ENCODE measurements at regions not wholly inside any gene's neighbourhood (a gene's known extent, or its start where the extent isn't known, plus 50 kb on each side); places are given as distances from the start of the nearest gene placed in this dataset. TPM values are rescaled to one million over a fixed set of nuclear protein-coding genes. Genes with fewer than 3 reads are reported as not detected.
"Not testable (repeated sequence)": the region's sequence is repeated elsewhere in the genome, so short reads cannot be mapped to it uniquely, and the experiment has no call there.

GRCh38 chr15:32276200-32276830, 126.8 kb downstream of the GOLGA8K start:
- DNase-seq; H3K36me3 ChIP-seq; H3K4me3 ChIP-seq; H3K9me3 ChIP-seq; intact Hi-C loops (cut with DNase I); H3K4me1 ChIP-seq (ENCODE audit: insufficient read depth); H3K27ac ChIP-seq; H3K27me3 ChIP-seq: not testable (repeated sequence)
- no CpG with 5 or more reads among the region's 21 CpGs for WGBS, 3 donors

DNA sequence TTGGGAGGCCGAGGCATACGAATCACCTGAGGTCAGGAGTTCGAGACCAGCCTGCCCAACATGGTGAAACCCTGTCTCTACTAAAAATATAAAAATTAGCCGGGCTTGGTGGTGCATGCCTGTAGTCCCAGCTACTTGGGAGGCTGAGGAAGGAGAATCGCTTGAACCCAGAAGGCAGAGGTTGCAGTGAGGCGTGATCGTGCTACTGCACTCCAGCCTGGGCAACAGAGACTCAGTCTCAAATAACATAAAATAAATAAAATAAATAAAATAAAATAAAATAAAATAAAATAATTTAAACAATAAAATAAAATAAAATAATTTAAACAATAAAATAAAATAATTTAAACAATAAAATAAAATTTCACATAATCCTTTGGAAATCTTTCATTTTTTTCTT, 149.1 kb downstream of the GOLGA8K start:
- H3K27ac ChIP-seq; H3K9me3 ChIP-seq; H3K4me1 ChIP-seq (ENCODE audit: insufficient read depth); H3K4me3 ChIP-seq; H3K36me3 ChIP-seq; H3K27me3 ChIP-seq; intact Hi-C loops (cut with DNase I); DNase-seq: not testable (repeated sequence)
- 87 to 100% (median 88%) methylated on average over 2 to 4 of the region's 7 CpGs for WGBS, 3 donors

GRCh38 chr15:32249207-32249606, 153.9 kb downstream of the GOLGA8K start:
- H3K36me3 ChIP-seq; DNase-seq; H3K4me1 ChIP-seq (ENCODE audit: insufficient read depth); H3K27ac ChIP-seq; H3K27me3 ChIP-seq; H3K4me3 ChIP-seq; intact Hi-C loops (cut with DNase I); H3K9me3 ChIP-seq: not testable (repeated sequence)
- WGBS, 3 donors: 100% methylated on average over 1 of the region's 1 CpG; no CpG with 5 or more reads in 1 of the 3 donors

DNA sequence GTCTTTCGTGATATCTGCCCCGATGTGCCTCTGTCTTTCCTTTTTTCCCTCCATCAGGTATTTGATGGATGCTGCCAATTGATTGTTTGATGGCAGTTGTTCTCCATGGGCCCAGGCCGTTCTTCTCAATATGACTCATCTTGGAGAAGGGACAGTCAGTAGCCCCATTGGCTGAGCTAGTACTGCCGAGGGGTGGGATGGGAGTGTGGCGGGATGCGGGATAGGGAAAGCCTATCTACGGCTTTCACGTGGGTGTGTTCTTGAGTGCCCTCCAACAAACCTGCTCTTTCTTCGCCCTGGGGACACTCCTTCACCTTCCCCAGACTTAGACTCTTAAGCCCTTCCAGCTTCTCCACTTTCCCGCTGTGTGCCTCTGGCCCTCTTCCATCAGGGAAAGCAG, 159.4 kb downstream of the GOLGA8K start:
- WGBS, 3 donors: no CpG with 5 or more reads among the region's 10 CpGs
- H3K4me1 ChIP-seq (ENCODE audit: insufficient read depth); H3K27ac ChIP-seq; DNase-seq; H3K9me3 ChIP-seq; H3K36me3 ChIP-seq; H3K27me3 ChIP-seq; intact Hi-C loops (cut with DNase I); H3K4me3 ChIP-seq: not testable (repeated sequence)

DNA sequence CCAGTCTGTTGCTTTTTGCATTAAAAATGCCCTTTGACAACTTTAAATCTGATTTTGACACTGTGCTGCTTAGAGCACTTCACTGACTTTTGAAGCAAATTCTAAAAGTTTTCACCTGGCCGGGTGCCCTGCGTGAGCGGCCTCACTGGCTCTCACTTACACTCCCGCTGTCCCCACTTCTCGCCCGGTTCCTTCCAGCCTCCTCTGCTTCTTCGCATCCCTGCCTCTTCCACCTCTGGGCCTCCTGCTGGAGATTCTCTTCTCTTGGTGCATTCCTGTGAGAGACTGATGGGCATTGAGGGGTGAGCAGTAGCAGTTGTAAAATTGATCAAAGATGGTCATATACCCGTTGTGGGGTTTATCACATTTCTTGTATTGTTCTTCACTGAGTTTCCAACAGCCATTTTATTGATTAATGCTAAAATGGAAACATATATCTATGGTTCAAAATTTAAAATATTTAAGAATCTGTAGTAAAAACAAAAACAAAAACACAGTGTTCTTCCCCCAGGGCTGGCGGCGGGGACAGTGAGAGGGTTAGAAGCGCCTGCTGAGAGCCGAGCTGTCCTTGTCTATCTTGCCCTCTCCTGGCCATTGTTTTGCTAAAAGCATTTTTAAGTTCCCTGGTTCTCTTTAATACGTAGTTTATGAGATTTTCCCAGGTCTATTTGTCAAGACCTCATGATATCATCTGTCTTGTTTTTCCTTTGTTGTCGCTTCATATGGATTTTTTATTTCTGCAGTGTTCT, 160.1 kb downstream of the GOLGA8K start:
- H3K9me3 ChIP-seq; H3K4me3 ChIP-seq; H3K27ac ChIP-seq; H3K27me3 ChIP-seq; intact Hi-C loops (cut with DNase I); H3K4me1 ChIP-seq (ENCODE audit: insufficient read depth); H3K36me3 ChIP-seq; DNase-seq: not testable (repeated sequence)
- 92 to 93% (median 93%) methylated on average over 7 of the region's 14 CpGs for WGBS, 3 donors

GRCh38 chr15:32227410-32228114, 175.5 kb downstream of the GOLGA8K start:
- H3K27ac ChIP-seq; H3K36me3 ChIP-seq; intact Hi-C loops (cut with DNase I); H3K9me3 ChIP-seq; H3K4me3 ChIP-seq; DNase-seq; H3K27me3 ChIP-seq; H3K4me1 ChIP-seq (ENCODE audit: insufficient read depth): not testable (repeated sequence)
- 60 to 96% methylated on average over 1 to 2 of the region's 2 CpGs; no CpG with 5 or more reads in 1 of the 3 donors for WGBS, 3 donors

- no peaks in the 10 kb centered on the region for H3K27me3 ChIP-seq
- intact Hi-C loops (cut with DNase I): no loop called here
- H3K36me3 ChIP-seq: no peaks in the 10 kb centered on the region
- TF ChIP-seq POLR2A (IDR thresholded peaks at IDR 0.05): no peak
- TF ChIP-seq, protein P1, sequence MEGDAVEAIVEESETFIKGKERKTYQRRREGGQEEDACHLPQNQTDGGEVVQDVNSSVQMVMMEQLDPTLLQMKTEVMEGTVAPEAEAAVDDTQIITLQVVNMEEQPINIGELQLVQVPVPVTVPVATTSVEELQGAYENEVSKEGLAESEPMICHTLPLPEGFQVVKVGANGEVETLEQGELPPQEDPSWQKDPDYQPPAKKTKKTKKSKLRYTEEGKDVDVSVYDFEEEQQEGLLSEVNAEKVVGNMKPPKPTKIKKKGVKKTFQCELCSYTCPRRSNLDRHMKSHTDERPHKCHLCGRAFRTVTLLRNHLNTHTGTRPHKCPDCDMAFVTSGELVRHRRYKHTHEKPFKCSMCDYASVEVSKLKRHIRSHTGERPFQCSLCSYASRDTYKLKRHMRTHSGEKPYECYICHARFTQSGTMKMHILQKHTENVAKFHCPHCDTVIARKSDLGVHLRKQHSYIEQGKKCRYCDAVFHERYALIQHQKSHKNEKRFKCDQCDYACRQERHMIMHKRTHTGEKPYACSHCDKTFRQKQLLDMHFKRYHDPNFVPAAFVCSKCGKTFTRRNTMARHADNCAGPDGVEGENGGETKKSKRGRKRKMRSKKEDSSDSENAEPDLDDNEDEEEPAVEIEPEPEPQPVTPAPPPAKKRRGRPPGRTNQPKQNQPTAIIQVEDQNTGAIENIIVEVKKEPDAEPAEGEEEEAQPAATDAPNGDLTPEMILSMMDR (IDR thresholded peaks at IDR 0.05): no peak
- TF ChIP-seq EP300 (IDR thresholded peaks at IDR 0.05): no peak
- 100% methylated on average over 1 of the region's 1 CpG for WGBS, 3 donors
- no peak overlapping the region for H3K4me3 ChIP-seq
- no peak overlapping the region for H3K27ac ChIP-seq
- no peaks in the 10 kb centered on the region for H3K4me1 ChIP-seq (ENCODE audit: insufficient read depth)
- DNase-seq: no peak
- no peaks in the 10 kb centered on the region for H3K9me3 ChIP-seq
These were observed 180.4 kb downstream of the GOLGA8K start for GRCh38 chr15:32222716-32223115.

Small RNAs in the stretch of these regions (small RNA-seq; reads per million reads assigned to genes)
- not detected for gene RNU6-18P
